Stimulated activated CD4-positive, alpha-beta T cell treated with anti-CD3 and anti-CD28 coated beads, TNF-alpha, amount 100 ng/mL, for 4 hours (primary cell): ENCODE measurements at regions not wholly inside any gene's neighbourhood (a gene's known extent, or its start where the extent isn't known, plus 50 kb on each side); places are given as distances from the start of the nearest gene placed in this dataset.

ENCODE experiments used
- DNase-seq, 3 experiments: peaks; one replicate each; pipeline ENCODE4 v3.0.0-alpha.2; 2020; ENCODE audit warnings: low read depth in 3 of 3

DNA sequence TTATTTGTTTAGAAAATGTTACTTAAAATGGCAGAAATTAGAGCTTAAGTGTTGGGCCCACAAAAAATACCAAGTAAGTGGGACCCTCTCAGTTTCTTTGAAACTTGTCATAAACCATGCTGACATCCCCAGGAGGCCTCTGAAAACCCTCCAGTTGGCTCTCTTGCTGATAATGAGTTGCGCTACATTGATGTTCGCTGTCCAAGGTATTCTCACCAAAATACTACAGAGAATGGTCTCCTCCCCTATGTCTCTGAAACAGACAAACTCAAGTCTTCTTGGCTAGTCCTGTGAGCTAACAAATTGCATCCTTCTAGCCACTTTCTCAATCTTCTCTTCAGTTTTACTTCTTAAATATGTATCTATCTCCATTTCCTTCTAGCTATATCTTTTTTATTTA lies 669.4 kb downstream of the IRS1 start:
- no peak for DNase-seq

- DNase-seq = no peak
Measured at GRCh38 chr2:226127682-226128081, 671.9 kb downstream of the IRS1 start.

DNA sequence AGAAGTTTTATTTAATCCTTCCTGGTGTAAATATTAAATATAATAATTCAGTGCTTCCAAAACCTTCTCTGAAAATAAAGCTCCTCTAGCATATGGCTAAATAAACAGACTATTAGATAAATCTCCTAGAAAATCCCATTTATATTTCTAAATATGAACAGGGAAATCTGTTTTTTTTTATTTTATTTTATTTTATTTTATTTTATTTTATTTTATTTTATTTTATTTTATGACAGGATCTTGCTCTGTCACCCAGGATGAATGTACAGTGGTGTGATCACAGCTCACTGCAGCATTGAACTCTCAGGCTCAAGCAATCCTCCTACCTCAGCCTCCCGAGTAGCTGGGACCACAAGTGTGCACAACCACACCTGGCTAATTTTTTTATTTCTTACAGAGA lies 673.5 kb downstream of the IRS1 start:
- no peak for DNase-seq

DNA sequence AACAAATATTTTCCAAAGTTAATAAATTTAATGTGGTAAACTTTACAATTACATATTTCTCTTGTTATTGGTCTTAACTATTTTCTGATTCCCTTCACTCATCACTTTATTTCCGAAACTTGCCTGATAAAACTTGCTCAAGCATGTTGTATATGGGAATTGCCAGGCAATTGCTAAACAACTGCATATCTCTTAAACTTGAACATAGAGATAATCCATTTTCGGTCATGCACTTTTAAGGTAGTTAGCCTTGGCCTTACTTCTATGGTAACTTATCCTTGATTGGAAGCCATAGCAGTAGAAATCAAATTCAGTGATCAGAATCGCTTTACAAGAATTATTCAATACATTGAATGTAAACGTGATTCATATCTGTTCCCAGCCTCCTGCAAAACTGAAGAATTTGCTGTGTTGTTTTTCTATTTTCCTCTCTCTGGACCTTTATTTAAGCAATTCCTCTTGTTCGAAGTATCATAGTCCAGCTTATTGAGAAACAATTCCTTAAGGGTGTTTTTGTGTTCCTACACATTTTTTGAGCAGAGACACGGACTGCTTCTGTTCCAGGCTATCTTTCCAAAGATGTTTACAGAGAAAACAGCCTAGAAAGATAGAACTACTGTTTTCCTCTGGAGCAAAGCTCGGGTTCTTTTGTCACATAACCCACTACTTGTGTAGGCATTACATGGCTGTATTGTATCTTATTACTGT lies 674.3 kb downstream of the IRS1 start:
- DNase-seq = no peak

DNA sequence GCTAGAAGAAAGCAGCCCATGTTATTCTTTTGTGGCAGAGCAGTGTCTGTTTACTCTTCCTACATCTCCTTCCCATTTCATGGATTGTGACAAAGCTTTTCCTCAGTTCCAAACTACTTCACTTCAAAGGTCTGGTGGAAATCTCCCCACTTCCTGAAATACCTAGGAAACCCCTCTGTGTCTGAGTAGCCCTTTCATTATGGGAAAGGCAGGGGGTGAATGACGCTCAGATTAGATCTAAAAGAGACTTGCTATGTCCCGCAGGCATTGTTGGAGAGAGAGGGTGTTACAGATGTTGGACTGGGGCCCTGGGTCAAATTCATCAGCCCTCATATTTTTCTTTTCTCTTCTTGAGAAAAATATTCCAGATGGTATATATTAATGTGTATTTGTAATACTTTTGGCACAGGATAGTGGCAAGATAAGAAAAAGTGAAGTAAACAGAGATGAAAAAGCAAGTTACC lies 675.0 kb downstream of the IRS1 start:
- no peak for DNase-seq

GRCh38 chr2:226123300-226123699 lies 676.3 kb downstream of the IRS1 start:
- DNase-seq = no peak

- no peak for DNase-seq
Measured at GRCh38 chr2:226122041-226122440, 677.6 kb downstream of the IRS1 start.

- DNase-seq = no peak
Measured at GRCh38 chr2:226121046-226121738, 678.4 kb downstream of the IRS1 start.

GRCh38 chr2:226118471-226119429 lies 680.9 kb downstream of the IRS1 start:
- no peak for DNase-seq

DNA sequence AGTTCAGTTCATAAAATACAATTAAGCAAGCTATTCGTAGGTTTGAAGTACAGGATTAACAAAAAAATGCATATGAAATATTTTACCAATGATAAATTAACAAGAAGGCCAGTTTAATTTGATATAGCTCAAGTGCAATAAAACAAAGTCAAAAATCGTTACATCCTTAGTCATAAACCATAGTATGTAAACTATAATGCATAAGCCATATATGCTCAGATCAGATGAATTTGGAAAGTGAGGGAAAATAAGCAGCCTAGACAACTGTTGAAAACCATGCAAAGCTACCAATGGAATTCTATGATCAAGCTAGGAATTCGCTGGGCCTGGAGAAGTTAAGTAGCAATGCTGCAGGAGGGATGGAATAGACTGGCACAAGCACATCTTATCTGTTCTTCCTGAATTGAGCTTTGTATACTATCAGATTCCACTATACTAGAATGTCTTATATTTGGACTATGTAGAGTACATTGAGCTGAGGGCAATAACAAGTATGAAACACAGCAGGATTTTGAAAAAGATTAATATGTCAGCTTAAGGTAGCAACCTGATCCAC lies 682.0 kb downstream of the IRS1 start:
- DNase-seq = no peak

- no peak for DNase-seq
Measured at GRCh38 chr2:226116346-226116745, 683.3 kb downstream of the IRS1 start.

- DNase-seq = no peak
Measured at GRCh38 chr2:226115832-226116200, 683.8 kb downstream of the IRS1 start.

GRCh38 chr2:226115102-226115831 lies 684.4 kb downstream of the IRS1 start:
- no peak for DNase-seq

- no peak for DNase-seq
Measured at GRCh38 chr2:226114436-226114835, 685.2 kb downstream of the IRS1 start.

- no peak for DNase-seq
Measured at GRCh38 chr2:226098861-226099745, 699.6 kb downstream of the NYAP2 start.

DNA sequence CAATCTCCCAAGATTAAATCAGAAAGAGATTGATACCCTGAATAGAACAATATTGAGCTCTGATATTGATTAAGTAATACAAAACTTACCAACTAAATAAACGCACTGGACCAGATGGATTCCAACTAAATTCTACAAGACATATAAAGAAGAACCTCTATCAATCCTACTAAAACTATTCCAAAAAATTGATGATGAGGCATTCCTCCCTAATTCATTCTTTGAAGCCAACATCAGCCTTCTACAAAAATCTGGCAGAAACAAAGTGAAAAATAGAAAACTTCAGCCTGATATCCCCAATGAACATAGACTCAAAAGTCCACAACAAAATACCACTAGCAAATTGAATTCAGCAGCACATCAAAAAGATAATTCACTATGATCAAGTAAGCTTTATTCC lies 695.5 kb downstream of the NYAP2 start:
- no peak for DNase-seq

- no peak for DNase-seq
Measured at GRCh38 chr2:226093364-226093763, 693.9 kb downstream of the NYAP2 start.

GRCh38 chr2:226088366-226088674 lies 688.8 kb downstream of the NYAP2 start:
- DNase-seq = no peak

GRCh38 chr2:226087505-226088365 lies 688.2 kb downstream of the NYAP2 start:
- DNase-seq = no peak

DNA sequence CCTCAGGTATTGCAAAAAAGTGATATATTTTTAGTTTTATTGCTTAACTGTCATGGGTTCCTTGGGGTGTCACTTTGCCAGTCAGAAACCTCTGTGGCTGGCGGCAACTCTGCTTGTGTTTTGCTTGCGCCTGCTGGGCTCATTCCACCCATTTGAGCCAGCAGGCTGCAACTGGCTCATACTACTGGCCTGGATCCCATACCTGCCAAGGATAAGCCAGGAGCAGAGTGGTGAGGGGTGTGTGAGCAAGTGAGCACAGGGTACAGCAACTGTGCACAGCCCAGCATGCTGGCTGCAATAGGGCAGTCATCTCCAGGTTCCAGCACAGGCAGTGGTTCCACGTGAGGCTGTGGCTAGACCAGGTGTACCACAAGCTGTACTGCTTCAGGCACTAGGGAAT lies 687.5 kb downstream of the NYAP2 start:
- no peak for DNase-seq
